Liver (tissue), 8 donors: ENCODE measurements at regions not wholly inside any gene's neighbourhood (a gene's known extent, or its start where the extent isn't known, plus 50 kb on each side); places are given as distances from the start of the nearest gene placed in this dataset.

Source experiments
- DNase-seq: peaks from one replicate; pipeline ENCODE4 v3.0.0-alpha.2; 2017; ENCODE audit warnings: low spot score
- H3K27ac ChIP-seq, 2 donors: one replicate each; pipeline ENCODE4 v1.7.0; 2013; ENCODE audit warnings: inconsistent platforms in 2 of 2, low read length in 2 of 2, control low read depth in 1 of 2, low read depth in 1 of 2, mild to moderate bottlenecking in 1 of 2
- H3K27me3 ChIP-seq, 4 donors: one replicate each; pipeline versions ENCODE4 v1.6.1 to v1.7.0; 2013; ENCODE audit warnings: low read length in 3 of 4, inconsistent platforms in 1 of 4, mild to moderate bottlenecking in 1 of 4, moderate library complexity in 1 of 4; ENCODE audit not compliant: control insufficient read depth in 4 of 4, insufficient read depth in 4 of 4
- H3K36me3 ChIP-seq, 4 donors: one replicate each; pipeline versions ENCODE4 v1.6.1 to v1.7.0; 2013; ENCODE audit warnings: low read length in 3 of 4, mild to moderate bottlenecking in 3 of 4, low read depth in 1 of 4, moderate library complexity in 1 of 4; ENCODE audit not compliant: control insufficient read depth in 4 of 4, insufficient read depth in 3 of 4
- H3K4me1 ChIP-seq, 4 donors: one replicate each; pipeline versions ENCODE4 v1.6.1 to v1.7.0; 2013; ENCODE audit warnings: low read length in 3 of 4, mild to moderate bottlenecking in 3 of 4, moderate library complexity in 1 of 4; ENCODE audit not compliant: control insufficient read depth in 4 of 4, insufficient read depth in 4 of 4
- H3K4me3 ChIP-seq, 3 donors: one replicate each; pipeline versions ENCODE4 v1.6.1 to v1.7.0; 2013; ENCODE audit warnings: low read length in 3 of 3, control low read depth in 1 of 3, low read depth in 1 of 3, mild to moderate bottlenecking in 1 of 3
- H3K9ac ChIP-seq, 2 donors: one replicate each; pipeline ENCODE4 v1.7.0; 2013; ENCODE audit warnings: low read length in 2 of 2, mild to moderate bottlenecking in 2 of 2, moderate library complexity in 2 of 2, control low read depth in 1 of 2, low read depth in 1 of 2
- H3K9me3 ChIP-seq, 4 donors: one replicate each; pipeline versions ENCODE4 v1.6.1 to v1.7.0; 2013; ENCODE audit warnings: low read length in 3 of 4; ENCODE audit not compliant: control insufficient read depth in 4 of 4
- ATF3 ChIP-seq: IDR thresholded peaks from 2 replicates; pipeline ENCODE4 v1.6.1; 2016; ENCODE audit warnings: antibody characterized with exemption
- CTCF ChIP-seq: fragments of 150-350 bp; IDR thresholded peaks from 2 replicates; pipeline ENCODE4 v1.5.1; 2017; ENCODE audit warnings: improper control_type of control experiment, low read depth, low read length; ENCODE audit not compliant: missing input control
- EGR1 ChIP-seq, 2 donors: IDR thresholded peaks; 2 replicates each; pipeline ENCODE4 v1.6.1; 2016 to 2018; ENCODE audit warnings: antibody characterized with exemption in 2 of 2, low read depth in 2 of 2
- FOXA1 ChIP-seq: IDR thresholded peaks from 2 replicates; pipeline ENCODE4 v1.6.1; 2016; ENCODE audit warnings: antibody characterized with exemption
- FOXA2 ChIP-seq: IDR thresholded peaks from 2 replicates; pipeline ENCODE4 v1.6.1; 2016; ENCODE audit warnings: antibody characterized with exemption
- GABPA ChIP-seq, 2 donors: IDR thresholded peaks in 1 of 2; conservative IDR thresholded peaks in 1 of 2; 2 replicates each; pipeline ENCODE4 v1.6.1; 2016; ENCODE audit warnings: antibody characterized with exemption in 2 of 2, mild to moderate bottlenecking in 1 of 2, moderate library complexity in 1 of 2
- HNF4G ChIP-seq: IDR thresholded peaks from 2 replicates; pipeline ENCODE4 v1.6.1; 2016; ENCODE audit warnings: antibody characterized with exemption
- JUND ChIP-seq, 2 donors: IDR thresholded peaks; 2 replicates each; pipeline ENCODE4 v1.6.1; 2016; ENCODE audit warnings: antibody characterized with exemption in 2 of 2
- MAX ChIP-seq: IDR thresholded peaks from 2 replicates; pipeline ENCODE4 v1.6.1; 2016; ENCODE audit warnings: antibody characterized with exemption
- NR2F2 ChIP-seq: IDR thresholded peaks from 2 replicates; pipeline ENCODE4 v1.6.1; 2016; ENCODE audit warnings: antibody characterized with exemption
- REST ChIP-seq: IDR thresholded peaks from 2 replicates; pipeline ENCODE4 v1.6.1; 2016; ENCODE audit warnings: antibody characterized with exemption, mild to moderate bottlenecking
- RXRA ChIP-seq, 2 donors: IDR thresholded peaks; 2 replicates each; pipeline ENCODE4 v1.6.1; 2017 to 2018; ENCODE audit warnings: antibody characterized with exemption in 2 of 2, mild to moderate bottlenecking in 1 of 2
- SP1 ChIP-seq: IDR thresholded peaks from 2 replicates; pipeline ENCODE4 v1.6.1; 2018; ENCODE audit warnings: antibody characterized with exemption, mild to moderate bottlenecking
- TAF1 ChIP-seq: conservative IDR thresholded peaks from 2 replicates; pipeline ENCODE4 v1.6.1; 2016; ENCODE audit warnings: antibody characterized with exemption, mild to moderate bottlenecking
- YY1 ChIP-seq: IDR thresholded peaks from 2 replicates; pipeline ENCODE4 v1.6.1; 2016; ENCODE audit warnings: antibody characterized with exemption, mild to moderate bottlenecking
- ZBTB33 ChIP-seq: IDR thresholded peaks from 2 replicates; pipeline ENCODE4 v1.6.1; 2016; ENCODE audit warnings: antibody characterized with exemption
- WGBS: extraction: QIAGEN DNeasy Blood & Tissue Kit; methylation state at CpG from one replicate; pipeline ENCODE4 v1.1.7; 2013; 5-methylcytosine and 5-hydroxymethylcytosine counted together
- donor health status: healthy.
- donor health status: healthy.
- donor health status: healthy.
- donor health status: healthy.
- donor health status: healthy.

GRCh38 chr11:15870911-15871310 lies 485.4 kb downstream of the SOX6 start:
- H3K36me3 ChIP-seq, result no peaks in the 10 kb centered on the region
- no peak overlapping the region for H3K4me3 ChIP-seq
- H3K27ac ChIP-seq, result no peak overlapping the region
- H3K27me3 ChIP-seq, result no peaks in the 10 kb centered on the region
- no peak for DNase-seq
- no peak overlapping the region for H3K9ac ChIP-seq
- H3K4me1 ChIP-seq, result no peaks in the 10 kb centered on the region
- H3K9me3 ChIP-seq, result no peaks in the 10 kb centered on the region
- TF ChIP-seq EGR1 (IDR thresholded peaks at IDR 0.05; ENCODE audit: low read depth in 2 of 2) (no peak), HNF4G (no peak), MAX (no peak), YY1 (no peak), FOXA2 (no peak), ZBTB33 (no peak), SP1 (no peak), NR2F2 (no peak), REST (no peak), ATF3 (no peak), CTCF (no peak)
- WGBS, result 87% methylated on average over 4 of the region's 4 CpGs

- H3K9me3 ChIP-seq, result no peaks in the 10 kb centered on the region
- H3K9ac ChIP-seq, result no peak overlapping the region
- H3K4me3 ChIP-seq, result no peak overlapping the region
- 93% methylated on average over 3 of the region's 3 CpGs for WGBS
- no peaks in the 10 kb centered on the region for H3K36me3 ChIP-seq
- no peaks in the 10 kb centered on the region for H3K27me3 ChIP-seq
- no peaks in the 10 kb centered on the region for H3K4me1 ChIP-seq
- no peak overlapping the region for H3K27ac ChIP-seq
- DNase-seq, result no peak
- no peak for TF ChIP-seq FOXA1
- no peak for TF ChIP-seq MAX
- TF ChIP-seq EGR1 (IDR thresholded peaks at IDR 0.05; ENCODE audit: low read depth in 2 of 2), result no peak
- TF ChIP-seq YY1, result no peak
- TF ChIP-seq NR2F2, result no peak
- TF ChIP-seq RXRA (IDR thresholded peaks at IDR 0.05), result no peak
- no peak for TF ChIP-seq GABPA (IDR thresholded peaks at IDR 0.05 in 1 of 2, conservative IDR thresholded peaks at IDR 0.05 in 1 of 2)
- TF ChIP-seq HNF4G, result no peak
- TF ChIP-seq ATF3, result no peak
- no peak for TF ChIP-seq REST
- no peak for TF ChIP-seq TAF1
- TF ChIP-seq JUND (IDR thresholded peaks at IDR 0.05), result no peak
- TF ChIP-seq SP1, result no peak
These were observed 484.3 kb downstream of the SOX6 start for GRCh38 chr11:15871904-15872626.
